Ishikawa (cell line): ENCODE measurements at regions not wholly inside any gene's neighbourhood (a gene's known extent, or its start where the extent isn't known, plus 50 kb on each side); places are given as distances from the start of the nearest gene placed in this dataset.

Source experiments
- CEBPB ChIP-seq: IDR thresholded peaks from 2 replicates; pipeline ENCODE4 v1.6.1; 2012
- CREB1 ChIP-seq: IDR thresholded peaks from 2 replicates; pipeline ENCODE4 v1.6.1; 2012; ENCODE audit warnings: low read depth
- EGR1 ChIP-seq: IDR thresholded peaks from 2 replicates; pipeline ENCODE4 v1.6.1; 2012
- EP300 ChIP-seq: IDR thresholded peaks from 2 replicates; pipeline ENCODE4 v1.6.1; 2012; ENCODE audit warnings: borderline replicate concordance
- FOXM1 ChIP-seq: IDR thresholded peaks from 2 replicates; pipeline ENCODE4 v1.6.1; 2012; ENCODE audit warnings: low read depth, borderline replicate concordance
- NFIC ChIP-seq: IDR thresholded peaks from 2 replicates; pipeline ENCODE4 v1.6.1; 2012
- RAD21 ChIP-seq: IDR thresholded peaks from 2 replicates; pipeline ENCODE4 v1.6.1; 2012; ENCODE audit warnings: low read depth
- TAF1 ChIP-seq: IDR thresholded peaks from 2 replicates; pipeline ENCODE4 v1.6.1; 2012; ENCODE audit warnings: low read depth, mild to moderate bottlenecking
- TCF12 ChIP-seq: IDR thresholded peaks from 2 replicates; pipeline ENCODE4 v1.6.1; 2012; ENCODE audit warnings: low read depth
- TEAD4 ChIP-seq: IDR thresholded peaks from 2 replicates; pipeline ENCODE4 v1.6.1; 2012
- YY1 ChIP-seq: IDR thresholded peaks from 2 replicates; pipeline ENCODE4 v1.6.1; 2012; ENCODE audit warnings: low read depth
- ZBTB7A ChIP-seq: IDR thresholded peaks from 2 replicates; pipeline ENCODE4 v1.6.1; 2012; ENCODE audit warnings: low read depth
- TF ChIP-seq, protein P1 (sequence below): IDR thresholded peaks from 2 replicates; pipeline ENCODE4 v1.6.1; 2012; ENCODE audit warnings: low read depth, mild to moderate bottlenecking
- TF ChIP-seq, protein P2 (sequence below): IDR thresholded peaks from 2 replicates; pipeline ENCODE4 v1.6.1; 2012
- TF ChIP-seq, protein P3 (sequence below): IDR thresholded peaks from 2 replicates; pipeline ENCODE4 v1.6.1; 2012

DNA sequence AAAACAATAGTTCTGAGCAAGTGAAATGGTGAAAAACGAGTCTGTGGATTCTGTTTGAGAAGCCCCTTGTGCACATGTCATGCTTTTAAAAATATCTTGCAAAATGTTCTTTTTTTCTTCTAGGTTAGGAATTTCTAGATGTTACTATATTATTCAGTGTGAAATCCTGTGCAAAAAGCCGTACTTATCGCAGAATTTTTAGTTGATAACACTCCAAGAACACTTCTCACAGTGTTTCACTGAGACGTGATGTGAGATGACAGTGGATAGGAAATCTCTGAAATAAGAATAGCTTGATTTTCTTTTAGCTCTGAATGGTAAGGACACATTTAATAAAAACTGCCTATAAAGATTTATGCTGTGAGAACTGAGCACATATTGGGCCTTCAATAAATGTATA, 234.5 kb downstream of the SNAPC1 start:
- TF ChIP-seq CEBPB = no peak
- no peak for TF ChIP-seq CREB1
- TF ChIP-seq NFIC = no peak
- TF ChIP-seq ZBTB7A = no peak
- TF ChIP-seq TAF1 = no peak
- TF ChIP-seq YY1 = no peak
- no peak for TF ChIP-seq EGR1
- TF ChIP-seq TEAD4 = no peak
- TF ChIP-seq EP300 = no peak
- TF ChIP-seq, protein P1, sequence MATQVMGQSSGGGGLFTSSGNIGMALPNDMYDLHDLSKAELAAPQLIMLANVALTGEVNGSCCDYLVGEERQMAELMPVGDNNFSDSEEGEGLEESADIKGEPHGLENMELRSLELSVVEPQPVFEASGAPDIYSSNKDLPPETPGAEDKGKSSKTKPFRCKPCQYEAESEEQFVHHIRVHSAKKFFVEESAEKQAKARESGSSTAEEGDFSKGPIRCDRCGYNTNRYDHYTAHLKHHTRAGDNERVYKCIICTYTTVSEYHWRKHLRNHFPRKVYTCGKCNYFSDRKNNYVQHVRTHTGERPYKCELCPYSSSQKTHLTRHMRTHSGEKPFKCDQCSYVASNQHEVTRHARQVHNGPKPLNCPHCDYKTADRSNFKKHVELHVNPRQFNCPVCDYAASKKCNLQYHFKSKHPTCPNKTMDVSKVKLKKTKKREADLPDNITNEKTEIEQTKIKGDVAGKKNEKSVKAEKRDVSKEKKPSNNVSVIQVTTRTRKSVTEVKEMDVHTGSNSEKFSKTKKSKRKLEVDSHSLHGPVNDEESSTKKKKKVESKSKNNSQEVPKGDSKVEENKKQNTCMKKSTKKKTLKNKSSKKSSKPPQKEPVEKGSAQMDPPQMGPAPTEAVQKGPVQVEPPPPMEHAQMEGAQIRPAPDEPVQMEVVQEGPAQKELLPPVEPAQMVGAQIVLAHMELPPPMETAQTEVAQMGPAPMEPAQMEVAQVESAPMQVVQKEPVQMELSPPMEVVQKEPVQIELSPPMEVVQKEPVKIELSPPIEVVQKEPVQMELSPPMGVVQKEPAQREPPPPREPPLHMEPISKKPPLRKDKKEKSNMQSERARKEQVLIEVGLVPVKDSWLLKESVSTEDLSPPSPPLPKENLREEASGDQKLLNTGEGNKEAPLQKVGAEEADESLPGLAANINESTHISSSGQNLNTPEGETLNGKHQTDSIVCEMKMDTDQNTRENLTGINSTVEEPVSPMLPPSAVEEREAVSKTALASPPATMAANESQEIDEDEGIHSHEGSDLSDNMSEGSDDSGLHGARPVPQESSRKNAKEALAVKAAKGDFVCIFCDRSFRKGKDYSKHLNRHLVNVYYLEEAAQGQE = no peak
- TF ChIP-seq, protein P2, sequence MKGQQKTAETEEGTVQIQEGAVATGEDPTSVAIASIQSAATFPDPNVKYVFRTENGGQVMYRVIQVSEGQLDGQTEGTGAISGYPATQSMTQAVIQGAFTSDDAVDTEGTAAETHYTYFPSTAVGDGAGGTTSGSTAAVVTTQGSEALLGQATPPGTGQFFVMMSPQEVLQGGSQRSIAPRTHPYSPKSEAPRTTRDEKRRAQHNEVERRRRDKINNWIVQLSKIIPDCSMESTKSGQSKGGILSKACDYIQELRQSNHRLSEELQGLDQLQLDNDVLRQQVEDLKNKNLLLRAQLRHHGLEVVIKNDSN = no peak
- no peak for TF ChIP-seq RAD21
- TF ChIP-seq, protein P3, sequence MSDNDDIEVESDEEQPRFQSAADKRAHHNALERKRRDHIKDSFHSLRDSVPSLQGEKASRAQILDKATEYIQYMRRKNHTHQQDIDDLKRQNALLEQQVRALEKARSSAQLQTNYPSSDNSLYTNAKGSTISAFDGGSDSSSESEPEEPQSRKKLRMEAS = no peak

DNA sequence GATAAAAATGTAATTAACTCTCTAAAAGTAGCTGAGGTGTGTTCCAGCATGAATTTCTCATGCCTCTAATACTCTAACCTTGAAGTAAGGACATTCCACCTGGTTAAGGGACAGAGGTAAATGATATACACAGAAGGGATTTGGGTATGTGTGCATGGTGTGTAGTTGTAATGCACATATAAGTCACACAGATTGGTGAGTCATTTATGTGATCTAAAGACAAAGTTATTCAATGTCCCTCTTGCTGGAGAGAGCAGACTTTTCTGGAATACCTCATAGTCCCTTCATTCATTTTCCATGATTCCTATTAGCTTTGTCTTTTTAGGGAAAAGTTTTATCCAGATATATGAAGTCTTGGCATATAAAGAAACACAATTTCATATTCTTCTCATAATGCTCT, 234.9 kb downstream of the SNAPC1 start:
- TF ChIP-seq FOXM1 = no peak
- no peak for TF ChIP-seq CREB1
- no peak for TF ChIP-seq EGR1
- no peak for TF ChIP-seq RAD21
- no peak for TF ChIP-seq TEAD4
- no peak for TF ChIP-seq TAF1
- TF ChIP-seq EP300 = no peak
- TF ChIP-seq, protein P2 = no peak
- no peak for TF ChIP-seq ZBTB7A
- no peak for TF ChIP-seq CEBPB
- TF ChIP-seq, protein P1 = no peak
- TF ChIP-seq, protein P3 = no peak

DNA sequence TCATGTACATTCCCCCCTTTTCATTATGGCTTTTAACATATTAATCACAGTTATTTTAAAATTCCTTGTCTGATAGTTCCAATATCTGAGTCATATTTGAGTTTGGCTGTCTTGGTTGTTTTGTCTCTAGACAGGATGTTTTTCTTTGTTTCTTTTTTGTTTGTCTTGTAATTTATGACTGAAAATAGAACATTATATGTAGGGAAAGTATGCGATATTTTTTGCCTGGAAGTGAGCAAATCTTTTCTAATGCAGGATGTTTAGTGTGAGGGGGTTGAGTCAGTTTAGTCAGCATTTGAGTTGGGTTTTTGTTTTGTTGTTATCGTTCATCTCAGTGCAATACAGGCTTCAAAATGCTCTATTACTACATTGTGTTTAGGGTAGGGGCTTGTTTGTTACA, 239.7 kb downstream of the SNAPC1 start:
- no peak for TF ChIP-seq RAD21
- TF ChIP-seq CEBPB = no peak

DNA sequence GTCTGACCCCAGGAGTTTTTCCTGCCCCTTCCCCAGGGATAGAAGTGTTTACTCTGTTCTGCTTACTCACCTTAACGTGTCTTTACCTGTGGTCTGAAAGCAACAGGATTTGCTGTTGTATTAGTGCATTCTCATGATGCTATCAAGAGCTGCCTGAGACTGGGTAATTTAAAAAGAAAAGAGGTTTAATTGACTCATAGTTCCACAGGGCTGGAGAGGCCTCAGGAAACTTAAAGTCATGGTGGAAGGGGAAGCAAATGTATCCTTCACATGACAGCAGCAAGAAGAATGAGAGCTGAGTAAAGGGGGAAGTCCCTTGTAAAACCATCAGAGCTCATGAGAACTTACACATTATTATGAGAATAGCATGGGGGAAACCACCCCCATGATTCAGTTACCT, 240.4 kb downstream of the SNAPC1 start:
- no peak for TF ChIP-seq YY1
- no peak for TF ChIP-seq EP300
- TF ChIP-seq, protein P3 = no peak
- TF ChIP-seq, protein P2 = no peak
- TF ChIP-seq RAD21 = no peak
- no peak for TF ChIP-seq CREB1
- TF ChIP-seq, protein P1 = no peak
- TF ChIP-seq FOXM1 = no peak
- TF ChIP-seq CEBPB = no peak
- no peak for TF ChIP-seq ZBTB7A
- TF ChIP-seq TCF12 = no peak
- no peak for TF ChIP-seq TEAD4
- TF ChIP-seq TAF1 = no peak
- no peak for TF ChIP-seq EGR1
- no peak for TF ChIP-seq NFIC
